ENCODE measurements at regions not wholly inside any gene's neighbourhood (a gene's known extent, or its start where the extent isn't known, plus 50 kb on each side); places are given as distances from the start of the nearest gene placed in this dataset.

DNA sequence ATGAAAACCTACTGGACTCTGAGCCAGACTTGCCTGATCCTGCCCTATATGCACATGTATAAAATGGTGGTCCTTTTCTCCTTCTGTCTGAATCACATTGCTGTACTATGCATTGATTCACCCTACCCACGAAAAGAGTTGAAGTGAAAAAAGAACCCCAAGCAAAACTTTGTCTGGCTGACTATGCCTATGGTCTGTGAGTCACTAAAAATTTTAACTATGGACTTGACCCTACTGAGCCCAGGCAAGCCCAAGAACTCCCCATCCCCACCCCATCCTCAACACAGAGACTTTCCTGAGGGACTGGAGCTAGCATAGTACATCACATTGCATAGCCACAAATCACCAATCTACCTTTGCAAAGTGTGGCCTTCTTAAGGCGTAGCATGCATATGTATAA, 116.6 kb upstream of the TENM3 start:
- no peak for DNase-seq

DNA sequence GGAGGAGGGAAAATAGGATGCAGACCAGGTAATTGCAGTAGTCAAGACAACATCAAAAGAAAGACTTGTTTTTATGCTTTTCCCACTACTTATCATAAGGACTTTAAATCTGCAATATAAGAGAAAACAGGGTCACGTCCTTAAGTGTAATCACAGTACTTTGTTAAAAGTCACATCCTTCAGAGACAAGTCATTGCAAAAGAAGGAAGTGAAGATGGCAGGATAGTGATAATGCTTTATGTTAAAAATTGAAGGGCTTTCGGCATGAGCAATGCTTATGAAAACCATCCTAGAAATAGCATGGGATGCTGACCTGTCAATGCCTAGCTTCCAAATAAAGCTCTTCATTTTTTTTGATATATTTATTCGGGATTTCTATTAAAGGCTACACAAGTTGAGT, 110.2 kb upstream of the TENM3 start:
- DNase-seq, result no peak

DNA sequence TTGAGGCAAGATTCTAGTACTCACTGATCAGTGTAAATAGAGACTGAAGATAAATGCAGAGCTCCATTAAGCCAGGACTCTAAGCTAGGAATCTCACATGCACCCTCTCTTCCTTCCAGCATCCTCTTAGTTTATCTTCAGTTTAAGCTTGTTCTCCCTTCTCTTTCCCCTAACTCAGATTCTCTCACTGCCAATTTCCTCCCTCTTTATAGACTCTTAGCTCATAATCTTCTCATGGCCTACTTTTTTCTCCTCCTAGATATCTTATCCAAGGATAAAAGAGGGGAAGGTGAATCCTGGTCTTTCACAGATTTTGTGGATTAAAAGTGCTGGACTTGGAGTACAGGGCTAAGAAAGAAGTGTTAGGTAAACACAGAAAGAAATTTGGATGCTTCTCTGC, 108.9 kb upstream of the TENM3 start:
- DNase-seq, result no peak

DNA sequence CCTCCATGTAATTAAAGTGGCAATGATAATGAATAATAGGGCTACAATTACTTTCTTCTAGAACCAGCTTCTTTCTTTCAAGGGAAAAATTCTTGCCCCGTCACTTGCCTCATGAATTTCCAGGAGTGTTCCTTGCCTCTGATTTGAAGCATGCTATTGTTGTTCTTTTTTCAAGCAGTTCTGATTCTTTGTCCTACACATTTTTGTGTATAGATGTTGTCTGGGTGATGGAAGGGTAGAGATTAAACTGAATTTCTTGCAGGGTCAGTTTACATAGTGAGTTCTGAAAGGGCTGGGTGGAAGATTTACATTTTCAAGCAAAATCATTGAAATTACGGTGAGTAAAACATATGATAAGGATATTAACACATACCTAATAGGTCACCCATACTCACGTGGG, 107.0 kb upstream of the TENM3 start:
- DNase-seq, result no peak

DNA sequence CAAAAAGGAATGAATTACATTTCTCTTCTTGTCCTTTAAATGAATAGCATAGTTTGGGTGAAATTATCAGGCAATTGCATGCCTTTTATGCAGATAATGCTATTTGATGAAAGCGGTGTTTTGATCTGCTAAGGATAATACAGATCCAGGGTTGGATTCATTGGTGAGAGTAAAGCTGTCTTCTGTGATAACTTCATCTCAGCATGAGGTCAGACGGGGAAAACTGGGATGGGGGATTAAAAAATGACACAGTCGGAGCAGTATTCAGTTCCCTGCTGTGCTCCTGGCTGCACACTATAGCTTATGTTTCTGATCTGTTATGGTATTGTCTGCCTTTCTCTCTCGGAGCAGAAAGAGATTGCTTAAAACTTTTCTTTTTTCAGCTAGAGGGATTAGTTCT, 105.9 kb upstream of the TENM3 start:
- no peak for DNase-seq

DNA sequence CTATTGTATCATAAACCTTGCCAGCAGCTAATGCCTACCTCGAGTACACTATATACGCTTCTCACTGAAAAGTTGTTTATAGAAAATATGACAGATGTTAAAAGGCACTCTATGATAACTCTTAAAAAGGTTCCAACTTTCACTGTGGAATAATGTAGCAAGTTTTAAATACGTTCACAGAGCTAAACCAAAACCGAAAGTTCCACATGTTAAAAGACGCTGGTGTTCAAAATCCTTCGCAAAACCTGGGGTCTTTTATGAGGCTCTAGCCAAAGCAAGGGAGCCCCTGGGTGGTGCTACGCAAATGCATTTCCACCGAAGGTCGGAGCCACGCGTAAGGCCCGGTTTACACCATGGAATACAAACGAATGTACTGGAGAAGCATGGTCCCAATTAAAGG, 103.7 kb upstream of the TENM3 start:
- no peak for DNase-seq

DNA sequence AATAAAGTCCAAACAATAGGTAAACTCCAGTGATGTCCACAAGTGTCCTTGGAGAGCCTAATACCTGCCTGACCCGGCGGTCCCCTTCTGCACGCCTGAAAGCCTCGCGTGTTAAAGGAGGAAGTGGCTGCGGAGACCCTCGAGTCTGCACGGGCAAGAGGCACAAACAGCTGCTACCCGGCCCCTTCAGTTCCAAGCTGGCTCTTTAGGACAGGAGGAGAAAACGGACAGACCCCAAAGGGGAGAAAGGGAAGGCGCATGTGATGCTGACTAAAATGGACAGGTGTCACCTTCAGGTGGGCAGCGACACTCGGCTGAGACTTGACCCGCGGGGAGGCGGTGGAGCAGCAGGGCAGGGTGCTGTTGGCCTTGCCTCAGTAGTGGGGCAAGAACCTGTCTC, 102.7 kb upstream of the TENM3 start:
- DNase-seq, result no peak

DNA sequence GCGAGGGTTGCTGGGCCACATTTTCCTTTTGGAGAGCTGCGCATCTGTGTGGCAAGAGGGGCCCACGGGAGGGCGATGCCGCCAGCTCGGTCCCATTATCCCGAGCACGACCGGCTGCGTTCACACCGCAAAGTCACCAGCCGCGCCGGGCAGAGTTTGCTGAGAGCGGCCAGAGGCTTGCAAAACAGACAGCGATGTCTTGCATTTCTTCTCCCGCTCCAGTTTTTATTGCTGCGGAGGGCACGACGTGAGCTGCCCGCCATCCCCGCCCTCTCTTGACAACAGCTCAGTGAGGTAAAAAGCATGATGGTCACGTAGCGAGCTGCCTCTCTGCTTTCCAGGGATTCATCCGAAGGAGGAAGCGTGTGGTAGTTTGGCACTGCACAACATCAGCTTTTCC, 102.1 kb upstream of the TENM3 start:
- no peak for DNase-seq

DNA sequence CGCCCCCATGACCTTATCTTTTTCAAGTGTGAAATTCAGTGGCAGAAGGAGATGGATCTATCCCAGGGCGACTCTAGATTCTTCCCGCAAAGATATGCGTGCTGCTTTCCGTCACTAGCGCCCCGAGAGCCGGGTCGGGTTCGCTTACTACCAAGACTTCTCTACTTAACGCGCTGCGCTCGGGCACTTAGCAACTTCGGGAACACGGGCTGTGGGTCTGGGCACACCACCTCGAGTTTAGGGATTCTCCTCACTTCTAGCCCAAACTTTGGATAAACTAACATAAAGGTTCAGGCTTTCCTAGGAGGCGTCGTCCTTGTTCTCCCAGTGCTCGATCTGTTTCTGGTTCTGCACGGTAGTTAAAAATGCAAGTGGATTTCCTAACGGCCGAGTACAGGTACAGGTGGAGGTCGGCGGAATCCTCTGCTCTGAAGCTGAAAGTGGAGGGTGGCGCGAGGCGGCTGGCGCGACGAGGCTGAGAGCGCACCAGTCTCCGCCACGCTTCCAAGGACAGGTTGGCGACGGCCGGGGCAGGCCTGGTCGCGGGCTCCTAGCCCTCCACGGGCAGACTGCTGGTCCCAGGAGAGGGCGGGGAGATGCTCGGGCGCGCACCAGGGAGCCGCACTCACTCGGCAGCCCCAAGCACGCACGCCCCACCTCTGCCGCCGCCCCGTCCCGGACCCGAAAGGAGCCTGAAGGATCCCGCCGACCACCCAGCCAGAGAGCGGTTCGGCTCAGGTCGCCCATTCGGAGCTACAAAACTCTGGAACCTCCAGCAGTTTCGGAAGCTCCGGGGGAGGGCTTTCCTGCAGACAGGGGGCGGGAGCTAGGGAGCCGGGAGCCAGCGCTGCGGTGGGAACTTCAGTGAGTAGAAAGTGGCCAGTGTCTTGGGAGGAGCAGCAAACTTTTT, 100.8 kb upstream of the TENM3 start:
- no peak for DNase-seq

DNA sequence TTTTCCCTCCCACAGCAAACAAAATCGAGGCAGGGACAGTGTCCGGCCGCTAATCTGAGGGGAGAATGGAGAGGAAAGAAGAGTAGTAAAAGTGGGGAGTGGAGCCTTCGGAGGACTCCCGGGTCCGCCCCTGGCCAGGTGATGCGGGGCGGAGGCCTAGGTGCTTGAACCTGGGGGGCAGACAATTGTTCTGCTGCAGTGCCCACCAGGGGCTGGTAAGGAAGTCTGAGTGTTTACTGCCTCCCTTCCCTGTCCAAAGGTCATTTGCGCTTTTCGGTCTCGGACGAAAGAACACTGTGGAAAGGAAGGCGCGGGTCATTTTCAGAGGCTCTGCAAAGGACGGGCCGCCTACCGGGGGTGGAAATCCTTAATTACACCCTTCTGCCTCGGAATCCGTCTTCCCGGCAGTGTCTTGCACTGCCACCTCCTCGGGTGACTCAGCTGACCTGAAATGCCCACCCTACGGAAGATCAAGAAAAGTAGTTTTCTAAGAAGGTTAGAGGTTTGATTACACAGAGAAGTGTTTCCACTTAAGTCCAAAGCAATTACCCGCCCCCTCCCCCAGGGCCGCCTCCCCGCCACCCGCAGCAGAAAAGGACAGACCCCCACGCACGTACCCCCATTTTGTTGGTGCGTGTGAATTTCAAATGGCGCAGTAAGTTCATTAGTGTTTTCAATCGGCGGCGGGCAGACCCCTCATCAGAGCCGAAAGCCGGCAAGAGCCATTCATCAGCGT, 99.9 kb upstream of the TENM3 start:
- DNase-seq, result no peak

DNA sequence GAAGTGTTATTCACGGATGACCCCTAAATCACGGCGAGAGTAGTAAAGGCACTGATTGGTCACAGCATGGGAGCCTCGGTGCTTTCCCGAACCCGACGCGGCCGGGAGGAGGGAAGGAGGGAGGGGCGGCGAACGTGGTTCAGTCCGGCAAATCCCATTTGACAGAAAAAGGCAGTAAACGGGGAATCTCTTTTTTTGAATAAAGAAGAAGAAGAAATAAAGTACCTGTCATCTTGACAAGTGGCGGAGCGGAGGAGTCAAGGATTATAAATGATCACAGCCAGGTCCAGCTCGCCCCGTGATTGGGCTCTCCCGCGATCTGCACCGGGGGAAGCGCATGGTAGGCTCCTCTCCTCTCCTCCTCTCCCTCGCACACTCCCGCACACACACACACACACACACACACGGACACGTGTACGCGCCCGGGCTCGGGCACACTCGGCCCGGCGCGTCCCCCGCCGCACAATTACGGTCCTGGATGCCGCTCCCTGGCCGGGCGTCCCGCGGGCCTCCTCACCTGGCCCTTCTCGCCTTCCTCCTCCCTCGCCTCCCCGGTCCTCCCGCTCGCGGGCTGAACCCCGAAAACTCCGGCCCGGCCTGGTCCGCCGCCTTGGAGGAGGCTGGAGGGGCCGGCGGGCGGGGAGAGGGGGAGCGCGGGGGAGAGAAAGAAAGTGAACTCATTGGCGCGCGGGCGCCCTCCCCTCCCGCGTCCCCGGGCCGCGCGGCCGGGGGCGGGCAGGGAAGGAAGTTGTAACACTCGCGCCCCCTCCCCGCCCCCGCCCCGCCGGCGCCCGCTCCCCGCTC, 99.2 kb upstream of the TENM3 start:
- DNase-seq, result no peak

DNA sequence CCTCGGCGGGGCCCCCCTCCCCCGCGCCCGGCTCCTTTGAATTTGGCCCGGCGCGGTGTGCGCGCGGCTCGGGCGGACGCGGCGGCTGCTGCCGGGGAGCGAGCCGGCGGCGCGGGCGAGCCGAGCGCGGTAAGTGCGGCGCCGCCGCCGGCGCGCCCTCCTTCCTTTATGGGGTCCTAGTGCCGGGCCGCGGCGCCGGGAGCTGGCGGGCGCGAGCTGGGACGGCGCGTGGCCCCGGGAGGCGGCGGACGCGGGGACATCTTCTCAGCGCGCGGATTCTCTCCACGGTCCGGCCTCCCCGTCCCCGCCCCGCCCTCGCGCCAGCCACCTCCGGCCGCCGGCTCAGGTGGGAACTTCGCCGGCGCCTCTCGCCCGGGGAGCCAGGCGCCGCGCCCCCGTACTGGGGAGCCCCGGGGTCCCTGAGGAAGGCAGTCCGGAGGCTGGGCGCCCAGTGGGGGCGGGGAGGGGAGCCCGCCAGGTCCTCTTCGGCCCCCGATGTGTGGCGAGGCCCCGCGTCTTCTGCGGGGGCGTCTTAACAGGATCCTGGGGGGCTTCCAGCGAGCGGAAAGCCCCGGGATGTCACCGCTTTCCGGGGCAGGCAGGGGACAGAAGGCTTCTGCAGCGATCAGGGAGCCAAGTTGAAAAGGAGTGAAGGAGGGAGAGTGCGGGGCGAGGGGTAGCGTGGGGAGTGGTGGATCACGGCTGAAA, 98.4 kb upstream of the TENM3 start:
- DNase-seq, result no peak

DNA sequence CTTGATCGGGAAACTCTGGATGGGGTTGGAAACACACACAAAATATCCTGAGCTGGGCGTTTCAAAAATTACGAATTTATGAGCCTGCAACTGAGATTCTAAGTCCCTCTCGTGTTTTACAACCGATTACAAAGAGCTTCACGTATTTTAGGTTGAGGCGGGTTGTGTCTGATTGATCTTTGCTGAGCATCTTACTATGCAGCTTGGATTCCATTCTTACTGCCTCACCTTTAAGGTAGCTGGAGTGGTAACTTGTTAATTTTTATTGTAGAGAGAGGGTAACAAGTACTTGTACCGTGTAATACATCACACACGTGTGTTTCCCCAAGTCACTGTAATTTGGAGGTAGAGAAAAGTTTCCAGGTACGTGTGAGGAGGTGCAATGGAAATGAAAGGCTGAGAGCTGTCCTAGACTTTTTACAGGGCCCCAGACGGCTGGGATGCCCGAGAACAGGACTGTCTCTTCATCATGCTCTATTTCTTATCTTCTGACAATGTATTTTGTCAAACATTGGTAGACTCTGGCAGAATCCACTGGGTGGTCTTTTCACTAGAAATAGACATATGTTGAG, 97.8 kb upstream of the TENM3 start:
- DNase-seq, result no peak

DNA sequence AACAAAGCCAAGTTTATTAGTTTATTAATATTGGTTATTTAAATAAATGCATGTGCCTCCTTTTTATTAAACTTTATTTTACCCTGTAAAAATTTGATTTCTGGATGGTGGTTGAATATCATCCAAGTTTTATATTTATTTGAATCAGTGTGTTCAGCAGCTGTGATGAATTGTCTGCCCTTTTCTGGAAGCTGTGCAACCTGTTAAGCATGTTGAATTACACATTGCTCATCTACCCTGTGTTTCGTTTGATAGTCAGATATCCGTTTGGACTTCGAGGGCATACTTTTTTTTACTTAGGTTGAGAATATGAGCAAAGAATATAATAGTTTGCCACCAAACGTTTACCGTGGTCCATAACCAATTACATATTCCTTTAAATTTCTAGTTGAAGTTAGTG, 95.8 kb upstream of the TENM3 start:
- DNase-seq, result no peak

DNA sequence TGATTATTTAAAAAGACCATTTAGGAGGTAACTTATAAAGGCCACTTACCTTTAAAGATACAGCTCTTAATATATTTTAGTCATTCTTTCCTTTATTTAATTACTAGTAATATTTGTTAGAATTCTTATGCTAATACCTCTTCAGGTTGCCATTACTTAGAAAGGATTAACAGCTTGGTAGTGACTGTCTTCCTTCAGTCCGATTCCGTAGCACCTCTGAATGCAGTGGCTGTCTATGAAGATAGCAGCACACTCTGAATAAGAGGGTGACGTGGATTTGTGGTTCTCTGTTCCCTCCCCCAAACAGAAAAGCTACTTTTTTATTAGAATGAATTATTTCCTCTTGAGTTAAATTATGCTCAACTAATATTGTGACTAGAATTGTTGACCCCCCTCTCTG, 92.6 kb upstream of the TENM3 start:
- DNase-seq, result no peak

DNA sequence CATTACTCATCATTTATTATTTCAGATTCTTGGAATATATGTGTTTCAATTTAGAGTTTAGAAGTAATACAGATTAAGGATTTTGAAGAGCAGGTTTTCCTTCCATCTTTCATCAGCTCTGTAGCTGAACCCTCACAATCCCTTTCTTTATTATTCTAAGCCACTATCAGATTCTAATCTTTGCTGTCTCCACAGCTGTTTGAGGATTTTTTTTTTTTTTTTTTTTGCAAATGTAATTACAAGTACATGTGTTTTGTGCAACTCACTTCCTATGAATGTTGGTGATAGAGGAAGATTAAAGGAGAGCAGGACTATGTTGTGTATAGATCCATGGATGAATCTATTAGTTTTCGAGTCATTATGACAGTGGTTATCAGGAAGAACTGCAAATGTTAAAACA, 87.4 kb upstream of the TENM3 start:
- DNase-seq, result no peak

DNA sequence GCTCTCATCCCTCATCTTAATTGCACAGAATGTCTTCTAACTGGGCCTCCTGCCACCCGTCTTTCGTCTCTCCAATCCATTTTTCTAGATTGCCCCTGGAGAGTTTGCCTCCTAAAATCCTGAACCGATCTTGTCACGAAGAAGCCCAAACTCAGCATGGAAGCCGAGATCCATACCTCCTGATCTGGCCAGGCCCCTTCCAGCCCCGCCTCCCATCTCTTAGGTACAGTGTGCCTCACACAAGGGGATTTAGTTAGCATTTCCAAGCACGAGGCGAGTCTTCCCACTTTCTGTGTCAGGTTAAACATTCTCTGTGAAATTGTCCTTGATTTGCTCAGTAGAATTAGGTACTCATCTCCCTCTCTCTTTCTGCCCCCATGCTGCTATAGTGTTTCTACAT, 80.0 kb upstream of the TENM3 start:
- DNase-seq, result no peak

DNA sequence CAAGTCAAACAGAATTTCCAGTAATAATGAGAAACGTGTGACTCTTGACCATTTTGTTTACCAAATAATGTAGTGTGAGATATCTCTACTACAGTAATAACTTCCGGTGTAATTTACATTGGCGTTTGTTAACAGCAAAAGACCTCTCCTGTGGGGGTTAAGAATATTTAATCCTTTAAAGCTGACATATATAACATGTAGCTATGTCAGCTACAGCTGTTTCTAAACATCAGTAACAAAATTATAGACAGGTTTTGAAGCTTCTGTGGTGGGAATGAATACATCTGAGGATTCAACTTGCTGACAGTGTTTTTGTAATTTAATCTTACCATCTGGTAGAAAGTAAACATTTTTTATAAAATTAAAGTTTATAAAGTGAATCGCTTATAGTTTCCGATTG, 73.6 kb upstream of the TENM3 start:
- DNase-seq, result no peak

DNA sequence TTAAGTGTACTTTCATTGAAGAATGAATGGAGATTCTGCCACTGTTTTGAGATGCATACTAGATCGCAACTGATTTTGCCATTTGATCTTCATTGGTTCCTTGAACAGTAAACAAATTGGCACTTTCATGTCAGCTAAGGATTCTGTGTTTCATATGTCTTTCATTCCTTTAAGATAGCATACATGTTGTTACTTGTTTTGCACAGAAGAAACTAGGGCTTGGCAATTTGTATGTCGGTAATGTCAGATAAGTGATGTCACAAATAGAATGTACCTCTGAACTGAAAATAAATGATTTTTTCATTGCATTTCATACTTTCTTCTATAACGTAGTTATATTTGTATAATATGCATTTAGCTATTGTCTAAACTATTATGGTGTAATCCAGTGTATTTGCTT, 73.2 kb upstream of the TENM3 start:
- DNase-seq, result no peak

DNA sequence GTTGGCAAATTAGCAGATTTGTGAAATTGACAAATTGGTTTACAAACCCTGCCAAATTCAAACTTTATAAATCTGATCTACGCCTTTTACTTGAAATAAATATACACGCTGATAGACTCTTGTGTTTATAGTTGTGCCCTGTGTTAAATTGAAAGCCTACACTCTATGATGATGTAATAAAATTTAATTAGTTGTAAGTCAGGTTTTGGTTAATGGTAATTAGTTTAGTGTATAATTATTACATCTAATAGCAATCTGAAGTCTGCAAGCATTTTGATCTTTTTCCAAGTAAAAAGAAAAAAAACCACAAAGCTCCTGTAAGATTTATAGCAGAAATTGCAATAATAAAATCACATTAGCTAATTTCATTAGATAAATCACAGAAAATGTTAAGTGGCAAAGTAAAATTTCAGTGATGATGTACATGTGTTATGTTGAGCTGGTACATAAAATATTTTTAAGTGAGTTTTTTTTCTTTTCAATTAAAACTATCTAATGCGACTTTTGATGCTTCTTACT, 72.7 kb upstream of the TENM3 start:
- no peak for DNase-seq

DNA sequence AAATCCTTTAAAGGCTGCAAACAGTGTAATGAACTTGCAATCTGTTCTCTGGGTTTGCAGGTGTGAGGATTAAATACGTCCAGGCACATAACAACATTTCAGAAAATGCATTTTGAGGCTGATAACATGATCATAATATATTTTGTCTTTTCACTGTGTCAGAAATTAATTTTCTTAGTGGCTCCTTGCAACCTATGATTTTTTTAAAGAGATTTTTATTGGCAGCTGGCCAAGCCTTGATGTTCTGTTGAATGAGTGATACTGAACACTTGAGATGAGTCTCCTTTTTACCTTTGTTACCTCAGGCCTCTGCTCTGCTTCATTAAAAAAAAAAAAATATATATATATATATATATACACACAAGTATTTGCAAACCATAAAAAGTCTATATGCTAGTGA, 68.2 kb upstream of the TENM3 start:
- DNase-seq, result no peak

DNA sequence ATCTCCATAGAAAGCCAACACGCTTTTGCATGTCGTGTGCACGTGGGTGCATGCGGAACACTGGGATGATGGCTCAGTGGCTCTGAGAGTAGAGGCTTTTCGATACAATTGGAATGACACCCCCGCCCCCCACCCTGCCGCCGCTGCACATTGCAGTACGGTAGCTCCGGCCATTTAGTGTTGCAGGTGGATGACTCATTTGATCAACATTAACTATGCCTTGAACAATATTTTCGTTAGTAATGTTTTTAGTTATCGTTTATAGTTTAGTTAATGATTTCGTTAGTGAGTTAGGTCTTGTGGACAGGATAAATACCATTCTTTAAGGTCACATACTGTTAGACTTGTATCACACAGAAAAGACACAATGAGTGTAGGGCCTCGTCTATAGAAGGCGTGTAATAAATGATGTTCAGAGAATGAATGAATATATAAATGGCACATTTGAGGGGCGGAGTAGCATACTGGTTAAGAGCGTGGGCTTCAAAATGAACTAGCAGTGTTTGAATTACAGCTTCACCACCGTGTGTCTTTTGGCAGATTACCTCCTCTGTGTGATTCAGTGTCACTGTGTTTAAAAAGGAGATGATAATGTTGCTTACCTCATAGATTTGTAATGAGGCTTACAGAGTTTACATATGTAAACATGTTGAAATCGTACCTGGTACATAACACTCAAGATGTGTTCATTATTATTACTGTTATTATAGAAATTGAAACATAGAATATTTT, 67.2 kb upstream of the TENM3 start:
- DNase-seq, result no peak

Measured in activated T-cell treated with anti-CD3 and anti-CD28 coated beads, Interleukin-2, amount 50 U/mL, for 1 hour (primary cell).